ENCODE measurements at regions not wholly inside any gene's neighbourhood (a gene's known extent, or its start where the extent isn't known, plus 50 kb on each side); places are given as distances from the start of the nearest gene placed in this dataset.

DNA sequence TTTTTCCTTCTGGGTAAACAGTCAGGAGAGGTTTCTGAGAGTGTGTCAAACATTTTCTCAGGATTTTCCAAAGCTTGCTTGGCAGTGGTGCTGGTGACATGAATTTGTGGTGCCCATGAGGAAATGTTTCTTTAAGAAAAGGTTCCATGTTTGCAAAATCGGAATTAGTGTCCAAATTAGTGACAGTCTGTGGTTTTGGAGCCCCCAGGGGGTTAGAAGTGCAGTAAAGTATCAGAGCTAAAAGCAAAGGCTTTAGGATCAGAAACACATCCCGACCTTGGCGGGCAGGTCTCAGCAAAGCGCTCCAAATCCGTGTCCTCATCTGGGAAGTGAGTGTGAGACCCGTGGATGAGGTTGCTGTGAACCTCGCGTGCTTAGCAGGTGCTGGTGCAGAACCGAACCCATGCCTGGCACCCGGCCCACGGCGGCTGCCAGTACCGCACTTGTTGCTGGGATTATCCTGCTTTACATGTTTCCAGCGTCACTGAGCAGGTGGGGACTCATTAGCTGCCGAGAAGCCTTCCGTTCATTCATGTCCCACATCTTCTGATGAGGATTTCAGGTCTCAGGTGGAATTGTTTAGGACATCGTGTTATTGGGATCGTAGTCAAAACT is 70.8 kb upstream of the COL5A1 start:
- TF ChIP-seq RARB (CRISPR knock-in tag; IDR thresholded peaks at IDR 0.05): no peak
- TF ChIP-seq, protein P1, sequence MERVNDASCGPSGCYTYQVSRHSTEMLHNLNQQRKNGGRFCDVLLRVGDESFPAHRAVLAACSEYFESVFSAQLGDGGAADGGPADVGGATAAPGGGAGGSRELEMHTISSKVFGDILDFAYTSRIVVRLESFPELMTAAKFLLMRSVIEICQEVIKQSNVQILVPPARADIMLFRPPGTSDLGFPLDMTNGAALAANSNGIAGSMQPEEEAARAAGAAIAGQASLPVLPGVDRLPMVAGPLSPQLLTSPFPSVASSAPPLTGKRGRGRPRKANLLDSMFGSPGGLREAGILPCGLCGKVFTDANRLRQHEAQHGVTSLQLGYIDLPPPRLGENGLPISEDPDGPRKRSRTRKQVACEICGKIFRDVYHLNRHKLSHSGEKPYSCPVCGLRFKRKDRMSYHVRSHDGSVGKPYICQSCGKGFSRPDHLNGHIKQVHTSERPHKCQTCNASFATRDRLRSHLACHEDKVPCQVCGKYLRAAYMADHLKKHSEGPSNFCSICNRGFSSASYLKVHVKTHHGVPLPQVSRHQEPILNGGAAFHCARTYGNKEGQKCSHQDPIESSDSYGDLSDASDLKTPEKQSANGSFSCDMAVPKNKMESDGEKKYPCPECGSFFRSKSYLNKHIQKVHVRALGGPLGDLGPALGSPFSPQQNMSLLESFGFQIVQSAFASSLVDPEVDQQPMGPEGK (CRISPR knock-in tag; IDR thresholded peaks at IDR 0.05; ENCODE audit: borderline replicate concordance): no peak
- TF ChIP-seq ZFP30 (CRISPR knock-in tag; IDR thresholded peaks at IDR 0.05): no peak
- TF ChIP-seq ZFP3 (CRISPR knock-in tag; IDR thresholded peaks at IDR 0.05): no peak
- TF ChIP-seq, protein P2, sequence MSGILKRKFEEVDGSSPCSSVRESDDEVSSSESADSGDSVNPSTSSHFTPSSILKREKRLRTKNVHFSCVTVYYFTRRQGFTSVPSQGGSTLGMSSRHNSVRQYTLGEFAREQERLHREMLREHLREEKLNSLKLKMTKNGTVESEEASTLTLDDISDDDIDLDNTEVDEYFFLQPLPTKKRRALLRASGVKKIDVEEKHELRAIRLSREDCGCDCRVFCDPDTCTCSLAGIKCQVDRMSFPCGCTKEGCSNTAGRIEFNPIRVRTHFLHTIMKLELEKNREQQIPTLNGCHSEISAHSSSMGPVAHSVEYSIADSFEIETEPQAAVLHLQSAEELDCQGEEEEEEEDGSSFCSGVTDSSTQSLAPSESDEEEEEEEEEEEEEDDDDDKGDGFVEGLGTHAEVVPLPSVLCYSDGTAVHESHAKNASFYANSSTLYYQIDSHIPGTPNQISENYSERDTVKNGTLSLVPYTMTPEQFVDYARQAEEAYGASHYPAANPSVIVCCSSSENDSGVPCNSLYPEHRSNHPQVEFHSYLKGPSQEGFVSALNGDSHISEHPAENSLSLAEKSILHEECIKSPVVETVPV (CRISPR knock-in tag; IDR thresholded peaks at IDR 0.05): no peak
- no peak for TF ChIP-seq ZNF70 (CRISPR knock-in tag; IDR thresholded peaks at IDR 0.05)
- TF ChIP-seq, protein P3, sequence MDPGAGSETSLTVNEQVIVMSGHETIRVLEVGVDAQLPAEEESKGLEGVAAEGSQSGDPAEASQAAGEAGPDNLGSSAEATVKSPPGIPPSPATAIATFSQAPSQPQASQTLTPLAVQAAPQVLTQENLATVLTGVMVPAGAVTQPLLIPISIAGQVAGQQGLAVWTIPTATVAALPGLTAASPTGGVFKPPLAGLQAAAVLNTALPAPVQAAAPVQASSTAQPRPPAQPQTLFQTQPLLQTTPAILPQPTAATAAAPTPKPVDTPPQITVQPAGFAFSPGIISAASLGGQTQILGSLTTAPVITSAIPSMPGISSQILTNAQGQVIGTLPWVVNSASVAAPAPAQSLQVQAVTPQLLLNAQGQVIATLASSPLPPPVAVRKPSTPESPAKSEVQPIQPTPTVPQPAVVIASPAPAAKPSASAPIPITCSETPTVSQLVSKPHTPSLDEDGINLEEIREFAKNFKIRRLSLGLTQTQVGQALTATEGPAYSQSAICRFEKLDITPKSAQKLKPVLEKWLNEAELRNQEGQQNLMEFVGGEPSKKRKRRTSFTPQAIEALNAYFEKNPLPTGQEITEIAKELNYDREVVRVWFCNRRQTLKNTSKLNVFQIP (CRISPR knock-in tag; IDR thresholded peaks at IDR 0.05; ENCODE audit: borderline replicate concordance, low read depth): no peak
- no peak for TF ChIP-seq ARNTL (CRISPR knock-in tag; IDR thresholded peaks at IDR 0.05; ENCODE audit: borderline replicate concordance, low read depth)
- TF ChIP-seq GLIS3 (CRISPR knock-in tag; IDR thresholded peaks at IDR 0.05): no peak

All from SK-N-SH treated with all-trans-retinoic acid at 6 μM for 48 hours (cell line).